Stromal cell of bone marrow (primary cell): ENCODE measurements at regions not wholly inside any gene's neighbourhood (a gene's known extent, or its start where the extent isn't known, plus 50 kb on each side); places are given as distances from the start of the nearest gene placed in this dataset.

Source experiments
- DNase-seq: peaks from one replicate; pipeline ENCODE4 v3.0.0-alpha.2; 2012; ENCODE audit warnings: low read depth

GRCh38 chr4:102440498-102440897, 60.7 kb upstream of the NFKB1 start:
- DNase-seq, result no peak

- DNase-seq, result no peak
Measured at GRCh38 chr4:102441978-102442911, 58.9 kb upstream of the NFKB1 start.

- DNase-seq, result no peak
Measured at GRCh38 chr4:102444752-102445151, 56.4 kb upstream of the NFKB1 start.

- no peak for DNase-seq
Measured at GRCh38 chr4:102445213-102445612, 55.9 kb upstream of the NFKB1 start.

- no peak for DNase-seq
Measured at GRCh38 chr4:102447413-102447812, 53.7 kb upstream of the NFKB1 start.

GRCh38 chr4:102449751-102450352, 51.3 kb upstream of the NFKB1 start:
- DNase-seq, result no peak

- no peak for DNase-seq
Measured at GRCh38 chr4:102451266-102451665, 49.9 kb upstream of the NFKB1 start.
